Heart left ventricle (tissue), 13 donors: ENCODE measurements at regions not wholly inside any gene's neighbourhood (a gene's known extent, or its start where the extent isn't known, plus 50 kb on each side); places are given as distances from the start of the nearest gene placed in this dataset.
"Not testable (repeated sequence)": the region's sequence is repeated elsewhere in the genome, so short reads cannot be mapped to it uniquely, and the experiment has no call there.

ENCODE experiments used
- CTCF ChIP-seq, 12 donors: fragments of 200-600 bp; sonication (generic) in 4 of 12; IDR thresholded peaks; one replicate each; pipeline versions ENCODE4 v1.5.0 to v1.8.0; 2018 to 2022; ENCODE audit warnings: antibody characterized with exemption in 12 of 12, mild to moderate bottlenecking in 5 of 12
- POLR2A ChIP-seq, 2 donors: fragments of 450-650 bp; IDR thresholded peaks; one replicate each; pipeline ENCODE4 v1.6.1; 2017; ENCODE audit warnings: antibody characterized with exemption in 2 of 2, mild to moderate bottlenecking in 2 of 2, moderate library complexity in 2 of 2
- donor health status: ischemic (EF 13 %, LVEDD 7.1; RV severe dilation, severe dysfunction).
- donor health status: DM: no; HTN: yes; CAD: no.
- donor health status: DM: no; HTN: no; CAD: no.
- donor health status: ischemic (EF 25% LVEDD 6.9; RV normal size, moderate dysfunction).
- donor health status: ischemic (EF 25% LVEDD 5.7; RV mildly dilated, moderate dysfunction).
- donor health status: ischemic (EF 35%, LVEDD 5.7; RV mildly dilated, moderate dysfunction).
- donor health status: nonischemic (EF 11% LVEDD 7.7; RV severe dilation, severe dysfunction).
- donor health status: DM: yes; HTN: yes; CAD: no.
- donor health status: PGD.
- donor health status: ischemic (EF 29% LVEDD 5.4; RV normal size, mild dysfunction).
- donor health status: nonischemic (EF 23%, LVEDD 6.1; RV moderate dilation, normal function).

- TF ChIP-seq POLR2A, CTCF (IDR thresholded peaks at IDR 0.05): not testable (repeated sequence)
Measured at GRCh38 chr3:195658381-195659135, 62.2 kb upstream of the MUC20 start.
